H9 (cell line): ENCODE measurements at regions not wholly inside any gene's neighbourhood (a gene's known extent, or its start where the extent isn't known, plus 50 kb on each side); places are given as distances from the start of the nearest gene placed in this dataset.

Experiments used
- DNase-seq: peaks from one replicate; pipeline ENCODE4 v3.0.0-alpha.2; 2017
- H2AFZ ChIP-seq: one replicate; pipeline ENCODE4 v1.6.1; 2013; ENCODE audit warnings: mild to moderate bottlenecking, low read length, control low read depth, moderate library complexity
- H2AK5ac ChIP-seq: 2 replicates; pipeline ENCODE4 v1.6.1; 2013; ENCODE audit warnings: low read length, control low read depth, mixed read lengths; ENCODE audit not compliant: insufficient read length
- H2BK120ac ChIP-seq: one replicate; pipeline ENCODE4 v1.6.1; 2013; ENCODE audit warnings: low read depth, mild to moderate bottlenecking, low read length, control low read depth, inconsistent platforms; ENCODE audit not compliant: poor library complexity, severe bottlenecking
- H2BK12ac ChIP-seq: 2 replicates; pipeline ENCODE4 v1.6.1; 2013; ENCODE audit warnings: low read length, control low read depth, mixed read lengths, low read depth; ENCODE audit not compliant: insufficient read length
- H2BK15ac ChIP-seq: 2 replicates; pipeline ENCODE4 v1.6.1; 2013; ENCODE audit warnings: low read depth, low read length, control low read depth
- H2BK20ac ChIP-seq: one replicate; pipeline ENCODE4 v1.6.1; 2013; ENCODE audit warnings: low read depth, mild to moderate bottlenecking, low read length, control low read depth, inconsistent platforms; ENCODE audit not compliant: poor library complexity, severe bottlenecking
- H2BK5ac ChIP-seq: 2 replicates; pipeline ENCODE4 v1.6.1; 2013; ENCODE audit warnings: low read length, control low read depth, mixed read lengths; ENCODE audit not compliant: insufficient read length
- H3K14ac ChIP-seq: 2 replicates; pipeline ENCODE4 v1.6.1; 2013; ENCODE audit warnings: low read length, control low read depth; ENCODE audit not compliant: insufficient read depth
- H3K18ac ChIP-seq: 2 replicates; pipeline ENCODE4 v1.6.1; 2013; ENCODE audit warnings: low read depth, mild to moderate bottlenecking, mixed read lengths, low read length, control low read depth; ENCODE audit not compliant: insufficient read length
- H3K23ac ChIP-seq: 2 replicates; pipeline ENCODE4 v1.6.1; 2013; ENCODE audit warnings: low read length, control low read depth, mixed read lengths, low read depth; ENCODE audit not compliant: insufficient read length
- H3K23me2 ChIP-seq: 2 replicates; pipeline ENCODE4 v1.6.1; 2013; ENCODE audit warnings: low read depth, mild to moderate bottlenecking, mixed read lengths, low read length, control low read depth; ENCODE audit not compliant: insufficient read length, poor library complexity, severe bottlenecking
- H3K27ac ChIP-seq: 2 replicates; pipeline ENCODE4 v1.5.1; 2013; ENCODE audit warnings: low read length, control low read depth, mixed read lengths, low read depth; ENCODE audit not compliant: insufficient read length
- H3K27me3 ChIP-seq: 2 replicates; pipeline ENCODE4 v1.6.1; 2013; ENCODE audit warnings: low read length, control low read depth, inconsistent platforms; ENCODE audit not compliant: insufficient read depth
- H3K4ac ChIP-seq: 2 replicates; pipeline ENCODE4 v1.6.1; 2013; ENCODE audit warnings: low read depth, mild to moderate bottlenecking, control low read depth, inconsistent platforms, low read length, moderate library complexity
- H3K4me1 ChIP-seq: 2 replicates; pipeline ENCODE4 v1.6.1; 2013; ENCODE audit warnings: low read length, control low read depth, inconsistent platforms; ENCODE audit not compliant: insufficient read depth
- H3K4me2 ChIP-seq: 2 replicates; pipeline ENCODE4 v1.6.1; 2013; ENCODE audit warnings: low read length, control low read depth, mixed read lengths; ENCODE audit not compliant: insufficient read length, insufficient read depth
- H3K56ac ChIP-seq: 2 replicates; pipeline ENCODE4 v1.6.1; 2013; ENCODE audit warnings: low read depth, mild to moderate bottlenecking, mixed read lengths, low read length, control low read depth; ENCODE audit not compliant: insufficient read length
- H3K79me1 ChIP-seq: 2 replicates; pipeline ENCODE4 v1.6.1; 2013; ENCODE audit warnings: low read depth, mild to moderate bottlenecking, moderate library complexity, low read length, control low read depth, inconsistent platforms; ENCODE audit not compliant: insufficient read depth, poor library complexity, severe bottlenecking
- H3K79me2 ChIP-seq: 2 replicates; pipeline ENCODE4 v1.6.1; 2013; ENCODE audit warnings: low read length, control low read depth, inconsistent platforms; ENCODE audit not compliant: insufficient read depth
- H3K9ac ChIP-seq: 2 replicates; pipeline ENCODE4 v1.6.1; 2013; ENCODE audit warnings: low read length, control low read depth, mixed read lengths; ENCODE audit not compliant: insufficient read length; ENCODE audit errors: extremely low read depth
- H3K9me3 ChIP-seq: one replicate; pipeline ENCODE4 v1.6.1; 2013; ENCODE audit warnings: low read depth, low read length, inconsistent platforms; ENCODE audit not compliant: control insufficient read depth
- H3T11ph ChIP-seq: one replicate; pipeline ENCODE4 v1.6.1; 2013; ENCODE audit warnings: mild to moderate bottlenecking, low read length, control low read depth, inconsistent platforms
- H4K20me1 ChIP-seq: one replicate; pipeline ENCODE4 v1.6.1; 2013; ENCODE audit not compliant: control insufficient read depth, insufficient read length, insufficient read depth
- H4K5ac ChIP-seq: 2 replicates; pipeline ENCODE4 v1.6.1; 2013; ENCODE audit warnings: low read depth, mild to moderate bottlenecking, mixed read lengths, low read length, control low read depth; ENCODE audit not compliant: insufficient read length
- H4K8ac ChIP-seq: replicated peaks from 2 replicates; pipeline ENCODE4 v1.6.1; 2013; ENCODE audit warnings: low read length, control low read depth, mixed read lengths, low read depth; ENCODE audit not compliant: insufficient read length
- H4K91ac ChIP-seq: 2 replicates; pipeline ENCODE4 v1.6.1; 2013; ENCODE audit warnings: low read depth, mild to moderate bottlenecking, moderate library complexity, mixed read lengths, low read length, control low read depth; ENCODE audit not compliant: insufficient read length
- H3K27ac Mint-ChIP-seq, 3 experiments: 2 replicates in 2 of 3; 3 replicates in 1 of 3; pipeline ENCODE4 v1.8.0; 2020 to 2021; ENCODE audit warnings: mixed read lengths in 3 of 3, mild to moderate bottlenecking in 1 of 3, moderate library complexity in 1 of 3
- H3K27me3 Mint-ChIP-seq: 2 replicates; pipeline ENCODE4 v1.8.0; 2021; ENCODE audit warnings: low read depth, mild to moderate bottlenecking, moderate library complexity, mixed read lengths
- H3K36me3 Mint-ChIP-seq, 3 experiments: 2 replicates in 2 of 3; 3 replicates in 1 of 3; pipeline ENCODE4 v1.8.0; 2020 to 2021; ENCODE audit warnings: low read depth in 3 of 3, mixed read lengths in 3 of 3; ENCODE audit not compliant: insufficient read depth in 1 of 3
- H3K4me1 Mint-ChIP-seq, 2 experiments: 2 replicates each; pipeline ENCODE4 v1.8.0; 2020; ENCODE audit warnings: mixed read lengths in 2 of 2
- H3K4me3 Mint-ChIP-seq, 2 experiments: 2 replicates in 1 of 2; 3 replicates in 1 of 2; pipeline ENCODE4 v1.8.0; 2020 to 2021; ENCODE audit warnings: mild to moderate bottlenecking in 2 of 2, mixed read lengths in 2 of 2, moderate library complexity in 1 of 2
- H3K9me3 Mint-ChIP-seq, 2 experiments: 2 replicates in 1 of 2; 3 replicates in 1 of 2; pipeline ENCODE4 v1.8.0; 2020; ENCODE audit warnings: mild to moderate bottlenecking in 2 of 2, mixed read lengths in 2 of 2, moderate library complexity in 1 of 2
- CTCF ChIP-seq: fragments of 200-600 bp; sonication (generic); conservative IDR thresholded peaks from 3 replicates; pipeline ENCODE4 v1.8.0; 2021; ENCODE audit warnings: antibody characterized with exemption, mild to moderate bottlenecking
- WGBS: extraction: QIAGEN DNeasy Blood & Tissue Kit; methylation state at CpG from one replicate; pipeline ENCODE4 v1.1.7; 2013; ENCODE audit warnings: missing lambda C conversion rate, low lambda C conversion rate, mixed read lengths; ENCODE audit not compliant: insufficient read length; ENCODE audit errors: extremely low coverage; 5-methylcytosine and 5-hydroxymethylcytosine counted together

GRCh38 chr21:16343776-16344175, 614.0 kb downstream of the USP25 start:
- no peak overlapping the region for H3K56ac ChIP-seq
- H3K27me3 Mint-ChIP-seq, result no peaks in the 10 kb centered on the region
- H3K79me1 ChIP-seq, result no peaks in the 10 kb centered on the region
- no peak overlapping the region for H4K91ac ChIP-seq
- H3K18ac ChIP-seq, result no peak overlapping the region
- WGBS, result no CpG with 5 or more reads among the region's 3 CpGs
- H3K9ac ChIP-seq, result no peak overlapping the region
- no peak overlapping the region for H3K14ac ChIP-seq
- H4K8ac ChIP-seq, result no peak overlapping the region
- no peaks in the 10 kb centered on the region for H3K4me1 ChIP-seq
- no peak overlapping the region for H2AFZ ChIP-seq
- H3K36me3 Mint-ChIP-seq, result no peaks in the 10 kb centered on the region
- H3K4ac ChIP-seq, result no peak overlapping the region
- H3K4me2 ChIP-seq, result no peak overlapping the region
- H3K9me3 ChIP-seq, result no peaks in the 10 kb centered on the region
- no peaks in the 10 kb centered on the region for H4K20me1 ChIP-seq
- H3K27me3 ChIP-seq, result no peaks in the 10 kb centered on the region
- no peaks in the 10 kb centered on the region for H3K9me3 Mint-ChIP-seq
- H2BK15ac ChIP-seq, result no peak overlapping the region
- H3K27ac Mint-ChIP-seq, result no peak overlapping the region
- no peak overlapping the region for H3K27ac ChIP-seq
- no peak overlapping the region for H2BK120ac ChIP-seq
- H4K5ac ChIP-seq, result no peak overlapping the region
- H2BK20ac ChIP-seq, result no peak overlapping the region
- H2BK5ac ChIP-seq, result no peak overlapping the region
- no peak for DNase-seq
- no peak overlapping the region for H3K23ac ChIP-seq
- TF ChIP-seq CTCF, result no peak
- H3K23me2 ChIP-seq, result no peaks in the 10 kb centered on the region
- no peak overlapping the region for H3T11ph ChIP-seq
- H2BK12ac ChIP-seq, result no peak overlapping the region
- H3K79me2 ChIP-seq, result no peaks in the 10 kb centered on the region
- no peak overlapping the region for H2AK5ac ChIP-seq
- no peak overlapping the region for H3K4me3 Mint-ChIP-seq
- peaks cover 0 to 4% of the 10 kb centered on the region in 2 experiments; a peak in 2 of 4 replicates for H3K4me1 Mint-ChIP-seq
